IMR-90 (cell line): ENCODE measurements at regions not wholly inside any gene's neighbourhood (a gene's known extent, or its start where the extent isn't known, plus 50 kb on each side); places are given as distances from the start of the nearest gene placed in this dataset.

Experiments
- ATAC-seq: fragments of 200-7000 bp; cut with Tn5 transposase; 2 replicates; pipeline ENCODE4 v1.9.1; 2020; ENCODE audit warnings: low read depth, mild to moderate bottlenecking, moderate library complexity
- BruUV-seq: library from RNA; stranded (reverse); fragments of 400-500 nt; replicated peaks from 2 replicates; lab custom pipeline; 2021; lab: Mats Ljungman, UMichigan
- CTCF ChIA-PET: fragments of 300-600 bp; formaldehyde crosslinking; extraction: SDS; loops from one replicate; lab custom pipeline; 2021; ENCODE audit warnings: antibody characterized with exemption; lab: Yijun Ruan, JAX
- POLR2A ChIA-PET: fragments of 300-600 bp; sonication (Branson Sonifier 250); formaldehyde crosslinking; loops from one replicate; lab custom pipeline; 2022; ENCODE audit warnings: antibody characterized with exemption; ENCODE audit not compliant: unreplicated experiment; lab: Charles Lee
- DNase-seq: peaks from one replicate; pipeline ENCODE4 v3.0.0; 2013
- H2AFZ ChIP-seq: replicated peaks from 2 replicates; pipeline ENCODE3; 2013; ENCODE audit warnings: low read length, mild to moderate bottlenecking; ENCODE audit not compliant: poor library complexity
- H2AK5ac ChIP-seq: 2 replicates; pipeline ENCODE4 v1.6.1; 2013; ENCODE audit warnings: low read depth, low read length, inconsistent platforms
- H2AK9ac ChIP-seq: replicated peaks from 2 replicates; pipeline ENCODE3; 2013; ENCODE audit warnings: mild to moderate bottlenecking, low read depth, low read length, moderate library complexity; ENCODE audit not compliant: poor library complexity
- H2BK120ac ChIP-seq: 2 replicates; pipeline ENCODE4 v1.6.1; 2013; ENCODE audit warnings: low read depth, low read length, inconsistent platforms
- H2BK15ac ChIP-seq: 3 replicates; pipeline ENCODE4 v1.6.1; 2013; ENCODE audit warnings: low read depth, low read length, inconsistent platforms
- H2BK20ac ChIP-seq: 2 replicates; pipeline ENCODE4 v1.6.1; 2013; ENCODE audit warnings: low read depth, mild to moderate bottlenecking, inconsistent platforms, low read length, moderate library complexity
- H2BK5ac ChIP-seq: 2 replicates; pipeline ENCODE4 v1.6.1; 2013; ENCODE audit warnings: mild to moderate bottlenecking, low read depth, low read length, inconsistent platforms; ENCODE audit not compliant: poor library complexity, severe bottlenecking
- H3K14ac ChIP-seq: replicated peaks from 2 replicates; pipeline ENCODE4 v1.6.1; 2013; ENCODE audit warnings: low read depth, low read length, inconsistent platforms
- H3K18ac ChIP-seq: 2 replicates; pipeline ENCODE4 v1.6.1; 2013; ENCODE audit warnings: low read depth, low read length, control low read depth
- H3K23ac ChIP-seq: 2 replicates; pipeline ENCODE4 v1.6.1; 2013; ENCODE audit warnings: low read depth, low read length, inconsistent platforms
- H3K27ac ChIP-seq: 2 replicates; pipeline ENCODE4 v1.5.1; 2013; ENCODE audit warnings: mild to moderate bottlenecking, control low read depth, low read length; ENCODE audit not compliant: insufficient read depth
- H3K27me3 ChIP-seq: 2 replicates; pipeline ENCODE4 v1.6.1; 2013; ENCODE audit warnings: low read length; ENCODE audit not compliant: control insufficient read depth, insufficient read depth
- H3K36me3 ChIP-seq: 2 replicates; pipeline ENCODE4 v1.6.1; 2013; ENCODE audit warnings: low read length, mixed read lengths; ENCODE audit not compliant: control insufficient read depth, insufficient read depth
- H3K4ac ChIP-seq: 2 replicates; pipeline ENCODE4 v1.6.1; 2013; ENCODE audit warnings: low read depth, low read length, inconsistent platforms
- H3K4me1 ChIP-seq: 2 replicates; pipeline ENCODE4 v1.6.1; 2013; ENCODE audit warnings: low read length, mixed read lengths; ENCODE audit not compliant: control insufficient read depth, insufficient read depth
- H3K4me2 ChIP-seq: 2 replicates; pipeline ENCODE4 v1.6.1; 2013; ENCODE audit warnings: low read depth, mild to moderate bottlenecking, control low read depth, low read length, moderate library complexity
- H3K4me3 ChIP-seq: 2 replicates; pipeline ENCODE4 v1.5.1; 2013; ENCODE audit warnings: low read depth, mild to moderate bottlenecking, control low read depth, low read length, moderate library complexity; ENCODE audit not compliant: insufficient read depth
- H3K56ac ChIP-seq: 2 replicates; pipeline ENCODE4 v1.6.1; 2013; ENCODE audit warnings: low read length, inconsistent platforms; ENCODE audit not compliant: insufficient read depth; ENCODE audit errors: extremely low read depth
- H3K79me1 ChIP-seq, 2 experiments: 2 replicates each; pipeline ENCODE4 v1.6.1; 2013; ENCODE audit warnings: low read length in 2 of 2, inconsistent platforms in 1 of 2, low read depth in 1 of 2
- H3K9ac ChIP-seq: 2 replicates; pipeline ENCODE4 v1.6.1; 2013; ENCODE audit warnings: low read depth, low read length, control low read depth
- H3K9me1 ChIP-seq: 2 replicates; pipeline ENCODE4 v1.6.1; 2013; ENCODE audit warnings: low read length, inconsistent platforms; ENCODE audit not compliant: insufficient read depth
- H3K9me3 ChIP-seq: 2 replicates; pipeline ENCODE4 v1.6.1; 2013; ENCODE audit warnings: low read length; ENCODE audit not compliant: control insufficient read depth, insufficient read depth
- H4K20me1 ChIP-seq: 2 replicates; pipeline ENCODE4 v1.6.1; 2013; ENCODE audit warnings: low read length, inconsistent platforms; ENCODE audit not compliant: insufficient read depth
- H4K5ac ChIP-seq: 2 replicates; pipeline ENCODE4 v1.6.1; 2013; ENCODE audit warnings: mild to moderate bottlenecking, low read depth, low read length, control low read depth
- H4K8ac ChIP-seq, 2 experiments: 2 replicates each; pipeline ENCODE4 v1.6.1; 2013; ENCODE audit warnings: low read depth in 2 of 2, low read length in 2 of 2, control low read depth in 1 of 2, inconsistent platforms in 1 of 2
- H4K91ac ChIP-seq: 2 replicates; pipeline ENCODE4 v1.6.1; 2013; ENCODE audit warnings: low read depth, low read length, inconsistent platforms; ENCODE audit not compliant: insufficient read depth
- BHLHE40 ChIP-seq: fragments of 150-350 bp; IDR thresholded peaks from 2 replicates; pipeline ENCODE4 v1.6.1; 2016; ENCODE audit warnings: mild to moderate bottlenecking, low read depth, low read length
- CEBPB ChIP-seq: IDR thresholded peaks from 2 replicates; pipeline ENCODE4 v1.6.1; 2012; ENCODE audit warnings: low read depth, low read length, improper control_type of control experiment
- CHD1 ChIP-seq: IDR thresholded peaks from 2 replicates; pipeline ENCODE4 v1.6.1; 2012; ENCODE audit warnings: low read depth, low read length, improper control_type of control experiment
- CTCF ChIP-seq: conservative IDR thresholded peaks from 2 replicates; pipeline ENCODE4 v1.5.1; 2012; ENCODE audit warnings: mild to moderate bottlenecking, low read depth, low read length, improper control_type of control experiment
- ELK1 ChIP-seq: fragments of 150-350 bp; IDR thresholded peaks from 2 replicates; pipeline ENCODE4 v1.6.1; 2016; ENCODE audit warnings: low read depth, mild to moderate bottlenecking, low read length, moderate library complexity, borderline replicate concordance
- FOS ChIP-seq: fragments of 150-350 bp; IDR thresholded peaks from 2 replicates; pipeline ENCODE4 v1.6.1; 2016; ENCODE audit warnings: low read depth, low read length
- MAFK ChIP-seq: IDR thresholded peaks from 2 replicates; pipeline ENCODE4 v1.6.1; 2012; ENCODE audit warnings: low read depth, low read length, improper control_type of control experiment
- MAZ ChIP-seq: IDR thresholded peaks from 2 replicates; pipeline ENCODE4 v1.6.1; 2012; ENCODE audit warnings: low read depth, mild to moderate bottlenecking, low read length, improper control_type of control experiment, moderate library complexity, borderline replicate concordance
- MXI1 ChIP-seq: IDR thresholded peaks from 2 replicates; pipeline ENCODE4 v1.6.1; 2012; ENCODE audit warnings: low read depth, mild to moderate bottlenecking, low read length, moderate library complexity, borderline replicate concordance
- NFE2L2 ChIP-seq: fragments of 150-350 bp; IDR thresholded peaks from 2 replicates; pipeline ENCODE4 v1.6.1; 2016; ENCODE audit warnings: low read depth, mild to moderate bottlenecking, low read length
- POLR2A ChIP-seq: IDR thresholded peaks from 2 replicates; pipeline ENCODE4 v1.6.1; 2012; ENCODE audit warnings: mild to moderate bottlenecking, low read depth, low read length
- RAD21 ChIP-seq: IDR thresholded peaks from 2 replicates; pipeline ENCODE4 v1.6.1; 2012; ENCODE audit warnings: low read length, improper control_type of control experiment
- RCOR1 ChIP-seq: IDR thresholded peaks from 2 replicates; pipeline ENCODE4 v1.6.1; 2012; ENCODE audit warnings: mild to moderate bottlenecking, low read length, improper control_type of control experiment; ENCODE audit not compliant: insufficient replicate concordance
- RFX5 ChIP-seq: IDR thresholded peaks from 2 replicates; pipeline ENCODE4 v1.8.0; 2012; ENCODE audit warnings: low read depth, mild to moderate bottlenecking, low read length, moderate library complexity
- SMC3 ChIP-seq: fragments of 150-350 bp; IDR thresholded peaks from 2 replicates; pipeline ENCODE4 v1.6.1; 2016; ENCODE audit warnings: low read depth, mild to moderate bottlenecking, antibody characterized with exemption, low read length, moderate library complexity
- USF2 ChIP-seq: fragments of 150-350 bp; IDR thresholded peaks from 2 replicates; pipeline ENCODE4 v1.6.1; 2017; ENCODE audit warnings: mild to moderate bottlenecking, antibody characterized with exemption, low read length, low read depth
- WGBS, 2 experiments: methylation state at CpG; one replicate each; pipeline versions ENCODE4 v1.1.5 to v1.1.7; 2013; ENCODE audit warnings: missing lambda C conversion rate in 2 of 2; ENCODE audit not compliant: insufficient read length in 1 of 2; ENCODE audit errors: extremely low coverage in 2 of 2; 5-methylcytosine and 5-hydroxymethylcytosine counted together
- dilution Hi-C: fragments of 300-500 bp; cut with HindIII; formaldehyde crosslinking; loops from one replicate; pipeline ENCODE4 v1.14.3; 2018; ENCODE audit warnings: low sequenced_read_pairs; ENCODE audit not compliant: unreplicated experiment
- in situ Hi-C: fragments of 300-500 bp; cut with MboI; formaldehyde crosslinking; loops from 3 replicates; pipeline ENCODE4 v1.14.3; 2019; ENCODE audit warnings: low sequenced_read_pairs, inconsistent platforms, mixed read lengths
- intact Hi-C: fragments of 100-400 bp; cut with micrococcal nuclease; formaldehyde crosslinking; loops from 2 replicates; pipeline ENCODE4 v1.10.0; 2022

- Histone ChIP-seq H3K27me3 (peaks cover 2% of the 10 kb centered on the region), H2BK5ac (no peak overlapping the region), H3K79me1 (no peaks in the 10 kb centered on the region), H2BK15ac (no peak overlapping the region), H4K8ac (no peak overlapping the region), H3K9me3 (no peaks in the 10 kb centered on the region), H3K4ac (no peak overlapping the region), H3K9ac (no peak overlapping the region), H2AFZ (no peak overlapping the region), H2AK9ac (no peak overlapping the region), H4K5ac (no peak overlapping the region), H3K14ac (no peak overlapping the region), H3K18ac (no peak overlapping the region), H4K20me1 (no peaks in the 10 kb centered on the region), H4K91ac (no peak overlapping the region), H3K23ac (no peak overlapping the region), H3K56ac (no peak overlapping the region), H3K4me3 (no peak overlapping the region), H2AK5ac (no peak overlapping the region), H3K36me3 (no peaks in the 10 kb centered on the region), H3K9me1 (no peaks in the 10 kb centered on the region; the same call in 1 of the 2 replicates), H3K4me1 (no peaks in the 10 kb centered on the region), H3K4me2 (no peak overlapping the region), H3K27ac (no peak overlapping the region), H2BK20ac (no peak overlapping the region), H2BK120ac (no peak overlapping the region)
- in situ Hi-C loops, result no loop called here
- ChIA-PET POLR2A (no interaction called here), CTCF (no interaction called here)
- intact Hi-C loops, result no loop called here
- no TSS peak for BruUV-seq
- dilution Hi-C loops, result no loop called here
- DNase-seq, result no peak
- no peak for ATAC-seq
- WGBS, 2 experiments, result 85% methylated on average over 4 of the region's 11 CpGs; no CpG with 5 or more reads in 1 of the 2 experiments
- TF ChIP-seq CHD1 (no peak), CTCF (no peak), FOS (no peak), CEBPB (no peak), RAD21 (no peak), BHLHE40 (no peak), USF2 (no peak), RCOR1 (no peak), SMC3 (no peak), MAZ (no peak), NFE2L2 (no peak), MAFK (no peak), POLR2A (no peak), MXI1 (no peak), ELK1 (no peak), RFX5 (no peak)
Measured at GRCh38 chr18:70461323-70462077, 172.7 kb downstream of the SOCS6 start.
